NCI-H82 treated with DMSO at 0.1 percent for 48 hours (cell line): ENCODE measurements at regions not wholly inside any gene's neighbourhood (a gene's known extent, or its start where the extent isn't known, plus 50 kb on each side); places are given as distances from the start of the nearest gene placed in this dataset.
"Not testable (repeated sequence)": the region's sequence is repeated elsewhere in the genome, so short reads cannot be mapped to it uniquely, and the experiment has no call there.

Source experiments
- DNase-seq: peaks from one replicate; lab custom pipeline; 2025; ENCODE audit not compliant: unreplicated experiment; lab: John Stamatoyannopoulos, UW

DNA sequence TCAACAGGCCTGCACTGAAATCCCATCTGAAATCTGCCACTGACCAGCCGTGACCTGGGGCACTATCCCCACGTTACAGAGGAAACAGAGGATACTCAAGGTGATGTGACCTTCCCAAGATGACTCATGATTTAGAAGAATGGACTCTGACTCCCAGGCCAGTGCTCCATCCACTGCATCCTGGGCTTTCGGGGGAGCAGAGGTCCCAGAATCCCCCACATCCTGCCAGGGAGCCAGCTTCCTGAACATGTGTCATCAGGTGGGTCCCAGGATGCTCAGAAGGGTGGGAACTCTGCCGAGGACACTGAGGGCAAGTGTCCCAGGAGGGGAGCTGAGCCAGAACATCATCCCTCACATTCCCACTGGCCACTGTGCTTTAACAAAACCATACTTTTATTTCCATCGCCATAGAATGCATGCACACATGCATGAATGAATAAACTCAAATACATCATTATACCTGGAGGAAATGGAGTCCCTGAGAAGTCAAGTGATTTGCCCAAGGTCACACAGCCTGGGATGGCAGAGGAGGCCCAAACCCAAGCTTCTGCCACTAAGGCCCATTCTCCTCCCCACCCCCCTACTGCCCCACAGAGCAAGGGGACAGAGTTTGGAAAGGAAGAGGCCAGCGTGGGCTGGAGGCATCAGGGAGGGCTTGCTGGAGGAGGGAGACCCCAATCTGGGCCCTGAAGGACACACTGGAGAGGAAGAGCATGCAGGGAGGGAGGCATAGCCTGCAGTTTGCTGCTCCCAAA lies 189.4 kb downstream of the MATN1 start:
- DNase-seq, result no peak

DNA sequence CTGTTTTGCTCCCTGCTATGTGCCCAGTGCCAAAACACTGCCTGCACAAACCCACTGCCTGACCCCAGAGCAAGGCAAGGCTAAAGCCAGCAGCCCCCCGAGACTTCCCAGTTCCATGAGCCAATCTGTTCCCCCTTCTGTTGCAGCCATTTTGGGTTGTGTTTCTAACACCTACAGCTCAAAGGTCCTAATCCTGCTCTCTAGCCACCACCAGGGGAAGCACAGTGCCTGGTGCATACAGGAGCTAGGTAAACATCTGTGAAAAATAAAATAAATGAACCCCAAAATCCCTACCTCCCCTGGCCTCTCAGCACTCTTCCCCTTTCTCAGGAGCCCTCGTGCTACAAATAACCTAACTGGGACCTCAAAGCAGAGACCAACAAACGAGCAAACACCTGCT lies 190.2 kb downstream of the MATN1 start:
- DNase-seq, result no peak

DNA sequence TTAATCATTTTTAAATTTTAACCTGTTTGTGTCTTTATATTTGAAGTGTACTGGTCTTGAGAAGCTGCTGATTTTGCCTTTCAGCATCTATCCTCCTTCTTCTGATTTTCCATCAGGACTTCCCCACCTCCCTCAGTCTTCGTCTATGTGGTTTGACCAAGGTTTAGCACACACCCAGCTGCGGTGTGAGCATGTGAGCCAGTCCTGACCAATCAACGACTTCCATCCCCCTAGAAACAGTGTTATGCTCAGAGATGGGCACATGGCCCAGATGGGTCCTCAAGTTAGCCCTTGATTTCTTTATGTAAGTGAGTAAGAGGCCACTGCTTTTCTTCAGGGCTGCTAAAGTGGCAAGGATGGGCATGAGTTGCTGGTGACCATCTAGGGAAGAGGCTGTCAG lies 190.8 kb downstream of the MATN1 start:
- no peak for DNase-seq

DNA sequence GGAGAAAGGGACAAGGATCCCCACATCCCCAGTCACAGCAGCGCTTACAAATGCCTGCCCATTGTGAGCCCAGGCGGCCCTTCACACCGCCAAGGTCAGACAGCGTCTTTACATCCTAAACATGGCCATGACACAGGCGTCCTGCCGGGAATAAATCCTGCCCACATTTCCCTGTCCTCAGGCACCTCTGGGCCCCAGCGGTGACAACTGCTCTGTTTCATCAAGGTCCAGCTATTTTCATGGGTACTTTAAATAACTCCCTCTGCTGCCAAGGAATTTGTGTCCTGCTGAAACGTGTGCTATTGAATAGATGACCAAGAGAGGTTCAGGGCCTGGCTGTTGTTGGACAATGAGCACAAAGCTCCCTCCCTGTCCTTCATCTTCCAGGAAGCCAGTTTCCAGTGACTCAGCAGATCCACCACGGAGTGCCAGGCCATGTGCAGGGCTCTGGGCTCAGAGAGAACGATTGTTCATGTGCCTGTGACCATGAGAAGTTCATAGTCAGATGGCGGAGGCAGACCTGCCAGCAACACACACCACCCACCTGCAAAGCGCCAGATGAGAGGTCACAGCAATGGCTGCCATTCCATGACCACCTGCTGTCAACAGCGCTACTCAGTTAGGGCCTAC lies 195.8 kb downstream of the MATN1 start:
- no peak for DNase-seq

DNA sequence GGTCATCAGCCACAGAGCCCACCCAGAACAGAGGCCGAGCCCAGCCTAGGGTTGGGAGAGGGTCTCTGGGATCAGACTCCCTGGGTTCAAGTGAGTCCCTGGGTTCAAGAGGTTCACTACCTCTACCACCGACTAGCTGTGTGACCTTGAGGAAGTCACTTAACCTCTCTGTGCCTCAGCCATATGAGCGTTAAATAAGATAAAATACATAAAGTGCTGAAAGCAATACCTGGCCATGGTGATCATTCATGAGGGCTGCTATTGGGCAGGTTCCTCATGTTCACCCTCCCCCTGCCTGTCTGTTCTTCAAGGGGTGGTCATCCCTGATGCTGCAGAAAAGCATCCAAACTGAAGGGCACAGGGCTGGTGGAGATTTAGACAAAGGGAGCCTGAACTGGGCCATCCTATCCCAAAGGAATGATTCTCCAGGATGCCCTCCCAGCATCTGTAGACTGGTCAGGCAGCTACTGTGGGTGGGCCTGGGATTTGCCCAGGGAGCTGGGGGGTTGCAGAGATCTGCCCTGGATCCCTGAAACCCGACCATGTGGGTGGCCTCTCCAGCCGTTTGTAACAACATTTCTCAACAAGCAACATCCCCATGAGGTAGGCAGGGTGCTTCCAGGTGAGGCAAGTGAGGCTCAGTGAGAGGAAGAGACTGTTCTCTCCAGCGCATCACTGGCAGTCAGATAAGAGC lies 196.6 kb downstream of the MATN1 start:
- no peak for DNase-seq

DNA sequence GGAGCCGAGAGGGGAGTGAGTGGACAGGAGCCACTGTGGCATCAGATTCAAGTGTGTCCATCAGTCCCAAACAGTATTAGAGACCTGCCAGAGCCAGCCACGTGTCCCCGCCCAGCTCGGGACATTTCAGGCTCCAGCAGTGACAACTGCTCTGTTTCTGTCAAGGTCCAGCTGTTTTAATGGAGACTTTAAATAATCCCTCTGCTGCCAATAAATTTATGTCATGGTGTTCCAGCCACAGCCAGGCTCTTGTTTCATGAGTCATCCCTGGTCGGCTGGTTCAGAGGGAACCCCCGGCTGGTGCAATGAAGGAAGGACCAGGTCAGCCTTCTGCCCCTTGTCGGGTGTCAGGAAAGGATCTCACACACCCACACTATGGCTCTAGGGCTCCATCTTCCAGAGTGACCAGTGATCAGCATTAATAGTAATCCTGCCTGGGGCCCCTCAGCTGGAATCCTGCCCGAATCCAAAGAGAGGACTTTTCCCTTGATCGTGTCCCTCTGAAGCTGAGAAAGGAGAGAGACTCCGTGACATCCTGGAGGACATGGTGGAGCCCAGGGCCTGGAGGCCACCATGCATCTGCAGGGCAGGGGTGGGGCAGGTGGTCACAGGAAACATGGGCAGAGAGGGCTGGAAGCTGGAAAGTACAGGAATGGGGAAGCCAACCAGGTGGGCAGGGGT lies 197.3 kb downstream of the MATN1 start:
- DNase-seq, result no peak

DNA sequence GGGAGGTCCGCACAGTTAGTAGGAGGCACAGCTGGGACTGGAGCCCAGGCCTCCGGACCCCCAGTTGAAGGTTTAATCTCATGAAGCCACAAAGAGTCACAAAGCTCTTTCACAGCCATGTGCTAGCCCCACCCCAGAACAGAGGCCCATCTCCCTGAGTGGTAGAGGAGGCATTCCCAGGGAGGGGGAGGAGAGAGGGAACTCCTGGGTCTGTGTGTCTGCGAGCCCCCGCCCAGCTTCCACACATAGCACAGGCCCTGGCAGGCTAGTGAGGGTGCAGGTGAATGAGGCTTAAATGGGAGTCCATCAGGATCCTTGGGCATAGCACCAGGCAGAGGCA lies 197.8 kb downstream of the MATN1 start:
- DNase-seq, result no peak

DNA sequence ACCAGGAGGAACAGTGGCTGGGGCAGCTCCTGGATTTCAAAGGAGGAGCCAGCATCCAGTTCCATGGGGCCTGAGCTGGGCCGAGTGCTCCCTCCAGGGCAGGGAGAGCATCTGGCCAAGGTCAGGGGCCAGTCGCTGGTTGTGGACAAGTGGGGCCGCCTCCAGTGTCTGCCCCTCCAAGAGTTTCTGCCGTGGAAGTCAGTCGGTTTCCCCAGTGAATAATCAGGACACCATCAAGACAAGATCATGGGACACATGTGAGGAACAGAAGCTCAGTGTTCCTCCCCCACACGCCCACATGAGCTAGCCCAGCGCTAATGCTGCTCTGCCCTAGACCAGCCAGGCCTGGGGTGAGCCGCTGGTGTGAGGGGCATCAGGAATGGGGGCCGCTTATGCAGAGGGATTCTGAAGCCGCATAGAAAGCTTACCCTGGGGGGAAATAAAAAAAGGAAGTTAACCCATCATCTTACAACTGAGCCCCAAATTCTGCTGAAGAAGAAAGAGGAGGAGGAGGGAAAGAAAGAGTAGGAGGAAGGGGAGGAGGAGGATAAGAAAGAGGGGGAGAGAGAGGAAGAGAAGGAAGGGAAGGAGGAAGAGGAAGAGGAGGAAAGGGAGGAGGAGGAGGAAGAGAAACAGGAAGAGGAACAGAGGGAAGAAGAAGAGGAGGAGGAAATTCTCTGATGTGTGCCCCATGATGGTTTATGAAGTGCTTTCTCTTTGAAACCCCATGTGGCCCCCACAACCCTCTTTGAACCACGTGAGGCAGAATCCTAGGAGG lies 198.4 kb downstream of the MATN1 start:
- DNase-seq, result no peak

DNA sequence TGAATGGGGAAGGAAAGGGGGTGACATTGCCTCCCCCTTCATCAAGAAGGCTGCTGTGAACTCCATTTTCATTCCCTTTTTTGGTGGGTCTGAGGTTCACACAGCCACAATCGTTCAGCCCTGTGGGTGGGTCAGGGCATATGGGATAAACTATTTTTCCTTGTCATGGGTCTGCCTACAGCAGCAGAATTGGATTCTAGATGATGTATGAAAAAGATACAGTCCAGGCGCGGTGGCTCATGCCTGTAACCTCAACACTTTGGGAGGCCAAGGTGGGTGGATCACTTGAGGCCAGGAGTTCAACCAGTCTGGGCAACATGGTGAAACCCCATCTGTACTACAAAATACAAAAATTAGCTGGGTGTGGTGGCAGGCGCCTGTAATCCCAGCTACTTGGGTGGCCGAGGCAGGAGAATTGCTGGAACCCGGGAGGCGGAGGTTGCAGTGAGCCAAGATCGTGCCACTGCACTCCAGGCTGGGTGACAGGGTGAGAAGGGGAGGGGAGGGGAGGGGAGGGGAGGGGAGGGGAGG lies 199.3 kb downstream of the MATN1 start:
- DNase-seq, result not testable (repeated sequence)

DNA sequence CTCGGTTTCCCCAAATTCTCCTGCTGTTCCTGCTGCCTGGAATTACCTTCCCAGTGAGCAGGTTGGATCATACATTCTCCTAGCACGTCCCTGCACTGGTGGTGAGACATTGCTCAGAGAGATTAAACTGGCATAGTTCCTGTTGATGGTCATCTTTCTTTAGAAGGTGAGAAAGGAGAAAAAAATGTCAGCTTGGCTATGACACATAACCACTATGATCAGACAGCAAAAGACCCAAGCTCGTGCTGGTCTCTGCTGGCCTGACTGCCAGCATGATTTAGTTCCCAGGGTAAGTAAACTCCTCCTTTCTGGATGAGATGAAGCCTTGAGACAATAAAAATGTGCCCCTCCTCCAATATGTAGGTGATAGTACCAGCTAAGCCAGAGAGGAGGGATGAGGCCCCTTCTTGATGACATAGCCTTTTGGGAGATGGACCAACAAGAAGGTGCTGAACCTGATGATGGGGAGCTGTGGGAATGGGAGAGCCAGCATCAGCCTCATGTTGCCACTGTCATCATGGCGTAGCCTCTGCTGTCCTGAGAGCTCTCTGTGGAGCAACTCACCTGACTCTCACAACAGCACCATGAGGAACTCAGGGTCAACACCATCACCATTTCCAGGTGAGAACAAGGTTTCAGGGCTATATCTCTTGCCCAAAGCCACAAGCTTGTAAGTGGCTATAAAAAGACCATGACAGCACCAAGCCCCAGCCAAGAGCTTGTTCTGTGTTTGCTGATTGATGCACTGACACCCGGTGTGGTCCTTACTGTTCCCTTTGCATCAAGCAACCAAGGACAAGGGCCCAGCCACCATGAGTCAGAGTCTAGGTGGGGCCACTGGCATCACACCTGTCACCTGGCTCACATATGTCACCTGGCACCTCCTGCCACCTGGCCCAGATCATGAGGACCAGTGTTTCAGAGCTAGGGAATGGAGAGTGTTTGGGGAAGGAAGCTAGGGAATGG lies 200.0 kb downstream of the MATN1 start:
- DNase-seq, result no peak

DNA sequence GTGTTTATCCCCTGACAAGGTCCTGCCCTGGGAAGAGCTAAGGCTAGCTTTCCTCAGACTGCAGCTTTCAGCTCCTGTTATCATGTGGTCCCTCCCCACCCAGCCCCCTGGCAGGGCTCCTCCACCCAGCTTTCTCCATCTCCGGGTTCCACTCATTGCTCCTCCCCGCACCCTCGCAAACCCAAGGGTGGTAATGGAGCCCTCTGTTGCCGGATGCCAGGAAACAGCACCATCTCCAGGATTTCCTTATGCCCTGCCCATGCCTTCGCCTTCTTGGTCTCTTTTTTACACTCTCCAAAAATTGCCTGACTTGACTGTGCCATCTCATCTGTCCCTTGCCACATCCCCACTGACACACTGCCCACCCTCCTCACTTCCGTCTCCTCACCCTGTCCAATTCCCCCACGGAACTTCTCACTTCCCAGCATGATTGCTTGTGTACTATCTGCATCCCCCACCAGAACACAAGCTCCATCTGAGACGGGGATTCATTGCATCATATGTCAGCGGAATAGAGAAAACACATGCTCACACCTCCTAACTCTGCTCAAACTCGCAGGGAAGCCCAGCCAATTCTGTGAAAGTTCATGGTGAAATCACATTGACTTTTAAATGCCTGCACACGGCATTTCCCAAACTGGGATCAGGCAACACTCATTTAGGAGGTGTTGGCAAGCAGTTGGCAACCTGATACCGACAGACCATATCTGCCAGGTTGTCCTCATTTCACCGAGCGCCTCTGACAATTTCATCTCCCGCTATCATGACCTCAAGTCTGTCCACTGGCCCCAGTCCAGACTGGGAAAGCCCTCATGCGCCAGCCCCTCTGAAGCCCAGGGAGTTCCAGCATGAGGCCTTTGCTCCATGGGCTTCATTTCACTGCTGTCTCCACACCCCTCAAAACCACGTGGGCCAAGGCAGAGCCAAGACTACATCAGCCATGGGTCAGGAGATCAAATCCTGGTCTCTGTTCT lies 201.1 kb downstream of the MATN1 start:
- no peak for DNase-seq

DNA sequence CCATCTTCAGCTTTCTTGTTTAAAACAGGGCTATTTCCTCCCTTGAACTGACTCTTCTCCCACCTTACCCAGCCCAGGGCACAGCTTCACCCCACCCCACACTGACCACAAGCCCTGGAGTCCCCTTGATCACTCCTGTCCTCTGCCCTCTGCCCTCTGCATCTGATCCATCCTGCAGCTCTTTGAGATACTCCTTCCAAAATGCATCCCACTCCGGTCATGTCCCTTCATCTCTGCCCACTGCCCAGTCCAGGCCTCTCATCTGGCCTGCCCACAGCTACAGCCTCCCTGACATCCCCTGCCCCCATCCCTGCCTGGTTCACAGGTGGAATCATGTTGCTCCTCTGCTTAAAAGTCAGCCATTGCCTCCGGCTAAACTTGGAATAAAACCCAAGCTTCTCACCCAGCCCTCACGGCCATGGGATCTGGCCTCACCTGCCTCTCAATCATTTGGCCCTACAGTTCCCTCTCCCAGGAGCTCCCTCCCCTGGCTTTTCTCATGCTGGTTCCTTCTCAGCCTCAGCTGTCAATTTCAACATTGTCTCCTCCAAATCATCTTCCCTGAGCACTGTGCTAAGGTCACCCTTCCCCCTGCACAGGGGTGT lies 202.0 kb downstream of the MATN1 start:
- no peak for DNase-seq

DNA sequence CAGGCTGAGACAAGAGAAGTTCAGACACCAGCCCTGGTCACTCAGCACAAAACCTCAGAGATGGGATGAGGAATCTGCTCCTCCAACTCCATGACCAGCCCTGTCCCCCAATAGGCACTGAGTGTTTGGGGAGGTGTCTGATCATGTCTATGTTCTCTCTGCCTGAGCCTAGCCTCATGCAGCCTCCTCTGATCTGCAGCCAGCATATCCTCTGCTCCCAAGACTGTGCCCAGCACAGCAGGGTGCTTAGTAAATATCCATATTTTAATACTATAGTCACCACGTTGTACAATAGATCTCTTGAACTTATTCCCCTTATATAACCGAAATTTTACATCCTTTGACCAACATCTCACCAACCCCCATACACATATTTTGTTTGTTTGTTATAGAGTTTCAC lies 202.9 kb downstream of the MATN1 start:
- DNase-seq, result no peak

DNA sequence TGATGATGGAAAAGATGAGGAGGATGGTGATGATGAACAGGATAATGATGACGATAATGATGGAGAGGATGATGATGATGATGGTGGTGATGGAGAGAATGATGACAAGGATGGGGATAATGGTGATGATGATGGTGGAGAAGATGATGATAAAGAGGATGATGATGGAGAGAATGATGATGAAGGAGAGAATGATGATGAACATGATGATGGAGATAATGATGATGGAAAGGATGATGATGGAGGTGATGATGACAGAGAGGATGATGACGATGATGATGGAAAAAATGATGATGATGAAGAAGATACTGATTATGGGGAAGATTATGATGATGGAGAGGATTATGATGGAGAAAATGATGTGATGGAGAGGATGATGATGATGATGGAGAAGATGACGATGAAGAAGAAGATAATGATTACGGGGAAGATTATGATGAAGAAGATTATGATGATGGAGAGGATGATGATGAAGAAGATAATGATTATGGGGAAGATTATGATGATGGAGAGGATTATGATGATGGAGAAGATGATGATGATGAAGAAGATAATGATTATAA lies 204.1 kb downstream of the MATN1 start:
- no peak for DNase-seq

DNA sequence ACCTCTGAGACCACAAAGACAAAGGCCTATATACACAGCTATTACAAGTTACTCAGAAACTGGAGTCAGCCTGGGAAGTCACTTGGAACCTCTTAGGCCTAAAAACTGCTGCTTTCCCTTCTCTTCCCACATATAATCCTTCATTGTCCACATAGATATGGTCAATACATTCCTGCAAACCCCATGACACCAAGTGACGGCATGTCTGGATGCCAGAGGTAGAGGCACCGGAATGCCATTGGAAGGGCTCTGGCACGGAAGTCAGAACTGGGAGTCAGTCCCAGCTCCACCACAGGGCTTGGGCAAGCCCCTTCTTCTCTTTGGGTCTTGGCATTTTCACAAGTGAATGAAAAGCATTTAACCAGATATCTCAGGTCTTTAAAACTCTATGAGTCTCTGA lies 204.7 kb downstream of the MATN1 start:
- no peak for DNase-seq

DNA sequence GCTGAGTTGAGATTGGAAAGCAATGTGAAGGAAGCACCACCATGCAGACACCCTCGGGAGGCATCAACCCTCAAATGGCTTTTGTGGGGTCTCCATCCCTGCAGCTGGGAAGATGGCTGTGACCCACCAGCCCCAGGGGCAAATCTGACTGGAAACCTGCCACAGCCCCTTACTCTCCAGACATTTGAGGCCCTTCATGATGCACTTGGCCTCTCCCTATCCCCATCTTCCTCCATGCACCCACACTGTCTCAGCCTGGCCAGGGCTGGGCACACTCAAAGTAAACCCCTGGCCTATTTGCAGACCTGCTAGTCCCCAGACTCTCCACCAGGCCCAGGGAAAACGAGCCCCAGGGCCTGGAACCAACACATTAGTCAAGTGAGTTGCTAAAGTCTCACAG lies 205.2 kb downstream of the MATN1 start:
- DNase-seq, result no peak

DNA sequence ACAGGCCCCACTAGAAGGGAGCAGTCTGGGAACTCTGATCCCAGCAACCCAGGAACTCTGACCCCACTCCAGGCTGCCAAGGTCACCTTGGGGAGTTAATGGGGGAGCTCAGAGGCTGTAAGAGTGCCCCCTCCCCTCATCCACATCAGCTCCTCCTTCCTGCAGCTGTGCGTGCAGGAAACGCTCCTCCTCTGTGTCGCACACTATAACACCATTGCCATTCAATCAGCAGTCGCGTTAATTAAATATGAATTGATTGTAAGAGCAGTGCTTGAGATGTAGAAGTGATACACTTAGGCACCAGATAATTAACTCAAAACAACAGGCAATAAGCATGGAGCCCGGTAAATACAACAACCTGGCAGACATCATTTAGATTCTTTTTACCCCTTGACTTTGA lies 205.7 kb downstream of the MATN1 start:
- not testable (repeated sequence) for DNase-seq

DNA sequence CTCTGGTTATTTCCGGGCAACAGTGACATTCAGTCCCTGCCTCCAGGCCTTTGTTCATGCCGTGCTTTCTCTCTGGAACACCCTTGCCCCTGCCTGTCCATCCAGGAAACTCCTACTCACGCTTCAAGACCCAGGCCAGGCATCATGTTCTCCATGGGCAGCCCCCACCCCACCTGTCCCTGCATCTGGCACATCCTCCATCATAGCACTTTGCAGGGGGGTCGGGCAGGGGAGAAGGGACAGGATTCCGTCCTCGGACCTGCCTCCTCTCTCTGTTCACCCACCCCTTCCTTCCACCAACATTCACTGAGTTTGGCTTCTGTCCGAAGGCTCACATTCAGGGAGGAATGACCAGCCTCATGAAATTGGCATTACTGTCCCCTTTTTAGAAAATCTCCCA lies 206.1 kb downstream of the MATN1 start:
- DNase-seq, result not testable (repeated sequence)
